HEK293 (cell line): ENCODE measurements at regions not wholly inside any gene's neighbourhood (a gene's known extent, or its start where the extent isn't known, plus 50 kb on each side); places are given as distances from the start of the nearest gene placed in this dataset.

Experiments used
- CTCF ChIA-PET: fragments of 350-600 bp; formaldehyde crosslinking; extraction: SDS; loops from one replicate; lab custom pipeline; 2021; ENCODE audit warnings: antibody characterized with exemption; lab: Yijun Ruan, JAX
- POLR2A ChIA-PET: fragments of 300-600 bp; formaldehyde crosslinking; extraction: SDS; loops from one replicate; lab custom pipeline; 2020; ENCODE audit warnings: antibody characterized with exemption, inconsistent platforms; lab: Yijun Ruan, JAX
- H3K27ac ChIP-seq: fragments of 200-500 bp; sonication (Bioruptor generic); 2 replicates; pipeline ENCODE4 v1.5.1; 2014; ENCODE audit warnings: low read depth, low read length, control low read depth, inconsistent platforms; ENCODE audit errors: extremely low read depth
- H3K36me3 ChIP-seq, 2 experiments: fragments of 200-500 bp in 1 of 2; sonication (Bioruptor generic) in 1 of 2; 1 replicate in 1 of 2; 2 replicates in 1 of 2; pipeline ENCODE4 v1.5.1; 2014 to 2017; ENCODE audit warnings: inconsistent platforms in 2 of 2, low read length in 2 of 2; ENCODE audit not compliant: control insufficient read depth in 2 of 2, insufficient read depth in 1 of 2
- H3K4me1 ChIP-seq: fragments of 200-500 bp; sonication (Bioruptor generic); 2 replicates; pipeline ENCODE4 v1.5.1; 2014; ENCODE audit warnings: mild to moderate bottlenecking, low read length, inconsistent platforms; ENCODE audit not compliant: control insufficient read depth, insufficient read depth
- H3K4me3 ChIP-seq: 2 replicates; pipeline ENCODE4 v1.5.1; 2011; ENCODE audit warnings: low read depth, mild to moderate bottlenecking, control low read depth, low read length, moderate library complexity
- H3K9me3 ChIP-seq: fragments of 200-500 bp; sonication (Bioruptor generic); 2 replicates; pipeline ENCODE4 v1.5.1; 2014; ENCODE audit warnings: low read depth, low read length, inconsistent platforms; ENCODE audit not compliant: control insufficient read depth, insufficient read depth
- GLI2 ChIP-seq: fragments of 450-650 bp; formaldehyde crosslinking; IDR thresholded peaks from 2 replicates; pipeline ENCODE4; 2017; ENCODE audit warnings: missing biosample characterization, missing genetic modification characterization, low read depth, borderline replicate concordance
- SCRT1 ChIP-seq: fragments of 450-650 bp; formaldehyde crosslinking; IDR thresholded peaks from 2 replicates; pipeline ENCODE4 v1.5.1; 2016; ENCODE audit warnings: missing biosample characterization, missing genetic modification characterization, borderline replicate concordance
- SCRT2 ChIP-seq: fragments of 450-650 bp; formaldehyde crosslinking; IDR thresholded peaks from 2 replicates; pipeline ENCODE4 v1.5.1; 2016; ENCODE audit warnings: missing biosample characterization, missing genetic modification characterization
- SP3 ChIP-seq: fragments of 450-650 bp; formaldehyde crosslinking; IDR thresholded peaks from 2 replicates; pipeline ENCODE4 v1.5.1; 2016; ENCODE audit warnings: missing biosample characterization, missing genetic modification characterization
- TRIM28 ChIP-seq: IDR thresholded peaks from 2 replicates; pipeline ENCODE4 v1.6.1; 2011; ENCODE audit warnings: low read length, control low read depth, borderline replicate concordance
- YY1 ChIP-seq: fragments of 450-650 bp; formaldehyde crosslinking; IDR thresholded peaks from 2 replicates; pipeline ENCODE4 v1.5.1; 2018; ENCODE audit warnings: missing biosample characterization, missing genetic modification characterization
- ZBTB20 ChIP-seq: fragments of 450-650 bp; formaldehyde crosslinking; IDR thresholded peaks from 2 replicates; pipeline ENCODE4 v1.5.1; 2016; ENCODE audit warnings: missing biosample characterization, missing genetic modification characterization
- ZNF155 ChIP-seq: fragments of 450-650 bp; formaldehyde crosslinking; IDR thresholded peaks from 2 replicates; pipeline ENCODE4 v1.5.1; 2016; ENCODE audit warnings: missing biosample characterization, missing genetic modification characterization
- ZNF184 ChIP-seq: fragments of 450-650 bp; IDR thresholded peaks from 2 replicates; pipeline ENCODE4 v1.5.1; 2018; ENCODE audit warnings: missing biosample characterization, mild to moderate bottlenecking, missing genetic modification characterization
- ZNF354C ChIP-seq: fragments of 450-650 bp; formaldehyde crosslinking; IDR thresholded peaks from 2 replicates; pipeline ENCODE4 v1.5.1; 2016; ENCODE audit warnings: missing biosample characterization, missing genetic modification characterization, low read depth, borderline replicate concordance
- ZNF544 ChIP-seq: fragments of 450-650 bp; formaldehyde crosslinking; IDR thresholded peaks from 2 replicates; pipeline ENCODE4 v1.5.0; 2017; ENCODE audit warnings: missing biosample characterization, missing genetic modification characterization
- ZNF555 ChIP-seq: fragments of 450-650 bp; formaldehyde crosslinking; conservative IDR thresholded peaks from 2 replicates; pipeline ENCODE4 v1.5.1; 2017; ENCODE audit warnings: missing biosample characterization, mild to moderate bottlenecking, missing genetic modification characterization, inconsistent platforms
- ZNF621 ChIP-seq: fragments of 450-650 bp; formaldehyde crosslinking; IDR thresholded peaks from 2 replicates; pipeline ENCODE4 v1.5.1; 2017; ENCODE audit warnings: missing biosample characterization, missing genetic modification characterization
- ZNF660 ChIP-seq: fragments of 450-650 bp; IDR thresholded peaks from 2 replicates; pipeline ENCODE4 v1.5.1; 2018; ENCODE audit warnings: missing biosample characterization, mild to moderate bottlenecking, missing genetic modification characterization
- ZNF701 ChIP-seq: fragments of 450-650 bp; formaldehyde crosslinking; IDR thresholded peaks from 2 replicates; pipeline ENCODE4 v1.5.1; 2016; ENCODE audit warnings: missing biosample characterization, missing genetic modification characterization
- ZNF76 ChIP-seq: fragments of 450-650 bp; formaldehyde crosslinking; IDR thresholded peaks from 2 replicates; pipeline ENCODE4; 2016; ENCODE audit warnings: low read depth, missing biosample characterization, missing genetic modification characterization, borderline replicate concordance
- ZNF843 ChIP-seq: fragments of 450-650 bp; formaldehyde crosslinking; IDR thresholded peaks from 2 replicates; pipeline ENCODE4 v1.5.1; 2016; ENCODE audit warnings: missing biosample characterization, missing genetic modification characterization
- ZSCAN23 ChIP-seq: fragments of 450-650 bp; formaldehyde crosslinking; IDR thresholded peaks from 2 replicates; pipeline ENCODE4 v1.5.1; 2016; ENCODE audit warnings: missing biosample characterization, missing genetic modification characterization
- TF ChIP-seq, protein P1 (sequence below): fragments of 450-650 bp; formaldehyde crosslinking; IDR thresholded peaks from 2 replicates; pipeline ENCODE4 v1.5.1; 2017; ENCODE audit warnings: missing biosample characterization, missing genetic modification characterization
- TF ChIP-seq, protein P2 (sequence below): fragments of 450-650 bp; formaldehyde crosslinking; IDR thresholded peaks from 2 replicates; pipeline ENCODE4 v1.5.1; 2016; ENCODE audit warnings: missing biosample characterization, missing genetic modification characterization
- TF ChIP-seq, protein P3 (sequence below): fragments of 450-650 bp; formaldehyde crosslinking; IDR thresholded peaks from 2 replicates; pipeline ENCODE4 v1.5.1; 2016; ENCODE audit warnings: missing biosample characterization, missing genetic modification characterization
- TF ChIP-seq, protein P4 (sequence below): fragments of 450-650 bp; formaldehyde crosslinking; IDR thresholded peaks from 2 replicates; pipeline ENCODE4 v1.5.1; 2016; ENCODE audit warnings: missing biosample characterization, missing genetic modification characterization
- TF ChIP-seq, protein P5 (sequence below): fragments of 450-650 bp; formaldehyde crosslinking; IDR thresholded peaks from 2 replicates; pipeline ENCODE4 v1.5.1; 2016; ENCODE audit warnings: missing biosample characterization, missing genetic modification characterization, low read depth

DNA sequence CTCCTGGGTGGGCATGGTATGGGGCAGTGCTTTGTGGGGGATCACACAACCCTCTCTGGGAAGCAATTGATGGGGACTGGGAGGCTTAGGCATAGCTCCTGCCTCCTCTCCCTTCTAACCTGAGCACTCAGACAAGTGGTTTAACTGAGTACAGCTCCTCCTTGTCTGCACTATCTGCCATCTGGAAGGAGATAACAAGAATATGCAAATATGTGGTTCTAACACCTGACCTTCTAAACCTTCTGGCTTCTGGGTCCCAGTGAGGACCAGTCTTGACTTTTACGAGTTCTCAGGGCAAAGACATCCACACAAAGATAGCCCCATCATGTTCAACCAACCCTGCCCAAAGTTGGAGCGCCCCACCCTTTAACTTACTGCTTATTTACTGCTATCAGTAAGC lies 381.0 kb upstream of the TSHZ3 start:
- POLR2A ChIA-PET: no interaction called here
- Histone ChIP-seq H3K4me3 (no peak overlapping the region), H3K27ac (no peak overlapping the region), H3K36me3 (no peaks in the 10 kb centered on the region), H3K9me3 (no peaks in the 10 kb centered on the region; the same call in 1 of the 2 replicates), H3K4me1 (no peaks in the 10 kb centered on the region)
- TF ChIP-seq ZNF660 (tag by site-specific recombination): no peak
- TF ChIP-seq ZNF155 (tag by site-specific recombination): no peak
- no peak for TF ChIP-seq ZNF555 (tag by site-specific recombination)
- TF ChIP-seq ZNF621 (tag by site-specific recombination): no peak
- TF ChIP-seq ZNF184 (tag by site-specific recombination): no peak
- CTCF ChIA-PET: no interaction called here

DNA sequence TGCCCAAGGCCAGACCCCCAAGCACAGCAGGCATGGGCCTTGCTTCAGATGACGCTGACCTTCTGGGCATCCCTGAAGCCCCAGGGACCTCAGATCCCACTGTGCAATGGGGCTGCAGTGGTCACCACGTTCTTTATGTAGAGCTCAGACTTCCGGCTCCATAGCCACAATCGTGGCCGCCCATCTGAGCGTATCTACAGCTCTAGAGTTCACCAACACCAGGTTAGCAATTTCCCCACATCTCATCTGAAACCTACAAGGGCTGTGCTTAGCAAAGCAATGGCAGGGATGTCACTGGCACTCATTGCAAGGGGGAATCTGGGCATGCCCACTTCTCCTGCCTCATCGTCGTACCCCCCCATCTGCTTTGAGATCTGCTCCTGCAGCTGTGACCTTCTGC lies 384.4 kb upstream of the TSHZ3 start:
- CTCF ChIA-PET: interaction anchor here (0.6 kb wide), 1 partner anchor 10 kb away, joined by 3 read pairs; no protein-coding TSS in a partner anchor
- TF ChIP-seq ZNF701 (tag by site-specific recombination): no peak
- TF ChIP-seq ZNF76 (tag by site-specific recombination): no peak
- TF ChIP-seq ZNF843 (tag by site-specific recombination): no peak
- TF ChIP-seq, protein P1, sequence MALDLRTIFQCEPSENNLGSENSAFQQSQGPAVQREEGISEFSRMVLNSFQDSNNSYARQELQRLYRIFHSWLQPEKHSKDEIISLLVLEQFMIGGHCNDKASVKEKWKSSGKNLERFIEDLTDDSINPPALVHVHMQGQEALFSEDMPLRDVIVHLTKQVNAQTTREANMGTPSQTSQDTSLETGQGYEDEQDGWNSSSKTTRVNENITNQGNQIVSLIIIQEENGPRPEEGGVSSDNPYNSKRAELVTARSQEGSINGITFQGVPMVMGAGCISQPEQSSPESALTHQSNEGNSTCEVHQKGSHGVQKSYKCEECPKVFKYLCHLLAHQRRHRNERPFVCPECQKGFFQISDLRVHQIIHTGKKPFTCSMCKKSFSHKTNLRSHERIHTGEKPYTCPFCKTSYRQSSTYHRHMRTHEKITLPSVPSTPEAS: no peak
- TF ChIP-seq TRIM28: no peak
- no peak for TF ChIP-seq SCRT2 (tag by site-specific recombination)
- TF ChIP-seq ZBTB20: no peak
- no peak for TF ChIP-seq SCRT1 (tag by site-specific recombination)
- TF ChIP-seq ZNF354C (tag by site-specific recombination): no peak
- TF ChIP-seq ZSCAN23 (tag by site-specific recombination): no peak
- TF ChIP-seq SP3: no peak
- TF ChIP-seq ZNF544: no peak
- no peak for TF ChIP-seq YY1 (tag by site-specific recombination)
- TF ChIP-seq, protein P2, sequence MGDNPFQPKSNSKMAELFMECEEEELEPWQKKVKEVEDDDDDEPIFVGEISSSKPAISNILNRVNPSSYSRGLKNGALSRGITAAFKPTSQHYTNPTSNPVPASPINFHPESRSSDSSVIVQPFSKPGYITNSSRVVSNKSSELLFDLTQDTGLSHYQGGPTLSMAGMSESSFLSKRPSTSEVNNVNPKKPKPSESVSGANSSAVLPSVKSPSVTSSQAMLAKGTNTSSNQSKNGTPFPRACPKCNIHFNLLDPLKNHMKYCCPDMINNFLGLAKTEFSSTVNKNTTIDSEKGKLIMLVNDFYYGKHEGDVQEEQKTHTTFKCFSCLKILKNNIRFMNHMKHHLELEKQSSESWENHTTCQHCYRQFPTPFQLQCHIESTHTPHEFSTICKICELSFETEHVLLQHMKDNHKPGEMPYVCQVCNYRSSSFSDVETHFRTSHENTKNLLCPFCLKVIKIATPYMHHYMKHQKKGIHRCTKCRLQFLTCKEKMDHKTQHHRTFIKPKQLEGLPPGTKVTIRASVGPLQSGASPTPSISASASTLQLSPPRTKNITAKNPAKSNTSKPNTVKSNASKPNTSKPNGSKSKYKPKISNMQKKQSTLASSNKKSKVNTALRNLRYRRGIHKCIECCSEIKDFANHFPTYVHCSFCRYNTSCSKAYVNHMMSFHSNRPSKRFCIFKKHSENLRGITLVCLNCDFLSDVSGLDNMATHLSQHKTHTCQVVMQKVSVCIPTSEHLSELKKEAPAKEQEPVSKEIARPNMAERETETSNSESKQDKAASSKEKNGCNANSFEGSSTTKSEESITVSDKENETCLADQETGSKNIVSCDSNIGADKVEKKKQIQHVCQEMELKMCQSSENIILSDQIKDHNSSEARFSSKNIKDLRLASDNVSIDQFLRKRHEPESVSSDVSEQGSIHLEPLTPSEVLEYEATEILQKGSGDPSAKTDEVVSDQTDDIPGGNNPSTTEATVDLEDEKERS: no peak
- TF ChIP-seq, protein P3, sequence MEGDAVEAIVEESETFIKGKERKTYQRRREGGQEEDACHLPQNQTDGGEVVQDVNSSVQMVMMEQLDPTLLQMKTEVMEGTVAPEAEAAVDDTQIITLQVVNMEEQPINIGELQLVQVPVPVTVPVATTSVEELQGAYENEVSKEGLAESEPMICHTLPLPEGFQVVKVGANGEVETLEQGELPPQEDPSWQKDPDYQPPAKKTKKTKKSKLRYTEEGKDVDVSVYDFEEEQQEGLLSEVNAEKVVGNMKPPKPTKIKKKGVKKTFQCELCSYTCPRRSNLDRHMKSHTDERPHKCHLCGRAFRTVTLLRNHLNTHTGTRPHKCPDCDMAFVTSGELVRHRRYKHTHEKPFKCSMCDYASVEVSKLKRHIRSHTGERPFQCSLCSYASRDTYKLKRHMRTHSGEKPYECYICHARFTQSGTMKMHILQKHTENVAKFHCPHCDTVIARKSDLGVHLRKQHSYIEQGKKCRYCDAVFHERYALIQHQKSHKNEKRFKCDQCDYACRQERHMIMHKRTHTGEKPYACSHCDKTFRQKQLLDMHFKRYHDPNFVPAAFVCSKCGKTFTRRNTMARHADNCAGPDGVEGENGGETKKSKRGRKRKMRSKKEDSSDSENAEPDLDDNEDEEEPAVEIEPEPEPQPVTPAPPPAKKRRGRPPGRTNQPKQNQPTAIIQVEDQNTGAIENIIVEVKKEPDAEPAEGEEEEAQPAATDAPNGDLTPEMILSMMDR (tag by site-specific recombination): no peak
- no peak for TF ChIP-seq GLI2
- TF ChIP-seq, protein P4, sequence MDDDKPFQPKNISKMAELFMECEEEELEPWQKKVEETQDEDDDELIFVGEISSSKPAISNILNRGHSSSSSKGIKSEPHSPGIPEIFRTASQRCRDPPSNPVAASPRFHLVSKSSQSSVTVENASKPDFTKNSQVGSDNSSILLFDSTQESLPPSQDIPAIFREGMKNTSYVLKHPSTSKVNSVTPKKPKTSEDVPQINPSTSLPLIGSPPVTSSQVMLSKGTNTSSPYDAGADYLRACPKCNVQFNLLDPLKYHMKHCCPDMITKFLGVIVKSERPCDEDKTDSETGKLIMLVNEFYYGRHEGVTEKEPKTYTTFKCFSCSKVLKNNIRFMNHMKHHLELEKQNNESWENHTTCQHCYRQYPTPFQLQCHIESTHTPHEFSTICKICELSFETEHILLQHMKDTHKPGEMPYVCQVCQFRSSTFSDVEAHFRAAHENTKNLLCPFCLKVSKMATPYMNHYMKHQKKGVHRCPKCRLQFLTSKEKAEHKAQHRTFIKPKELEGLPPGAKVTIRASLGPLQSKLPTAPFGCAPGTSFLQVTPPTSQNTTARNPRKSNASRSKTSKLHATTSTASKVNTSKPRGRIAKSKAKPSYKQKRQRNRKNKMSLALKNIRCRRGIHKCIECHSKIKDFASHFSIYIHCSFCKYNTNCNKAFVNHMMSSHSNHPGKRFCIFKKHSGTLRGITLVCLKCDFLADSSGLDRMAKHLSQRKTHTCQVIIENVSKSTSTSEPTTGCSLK (tag by site-specific recombination): no peak
- TF ChIP-seq, protein P5, sequence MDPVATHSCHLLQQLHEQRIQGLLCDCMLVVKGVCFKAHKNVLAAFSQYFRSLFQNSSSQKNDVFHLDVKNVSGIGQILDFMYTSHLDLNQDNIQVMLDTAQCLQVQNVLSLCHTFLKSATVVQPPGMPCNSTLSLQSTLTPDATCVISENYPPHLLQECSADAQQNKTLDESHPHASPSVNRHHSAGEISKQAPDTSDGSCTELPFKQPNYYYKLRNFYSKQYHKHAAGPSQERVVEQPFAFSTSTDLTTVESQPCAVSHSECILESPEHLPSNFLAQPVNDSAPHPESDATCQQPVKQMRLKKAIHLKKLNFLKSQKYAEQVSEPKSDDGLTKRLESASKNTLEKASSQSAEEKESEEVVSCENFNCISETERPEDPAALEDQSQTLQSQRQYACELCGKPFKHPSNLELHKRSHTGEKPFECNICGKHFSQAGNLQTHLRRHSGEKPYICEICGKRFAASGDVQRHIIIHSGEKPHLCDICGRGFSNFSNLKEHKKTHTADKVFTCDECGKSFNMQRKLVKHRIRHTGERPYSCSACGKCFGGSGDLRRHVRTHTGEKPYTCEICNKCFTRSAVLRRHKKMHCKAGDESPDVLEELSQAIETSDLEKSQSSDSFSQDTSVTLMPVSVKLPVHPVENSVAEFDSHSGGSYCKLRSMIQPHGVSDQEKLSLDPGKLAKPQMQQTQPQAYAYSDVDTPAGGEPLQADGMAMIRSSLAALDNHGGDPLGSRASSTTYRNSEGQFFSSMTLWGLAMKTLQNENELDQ (tag by site-specific recombination): no peak
- TF ChIP-seq, all 188 proteins: peak for 0

More for the DNA sequence above, 384.4 kb upstream of the TSHZ3 start:
- H3K9me3 ChIP-seq: no peaks in the 10 kb centered on the region; the same call in 1 of the 2 replicates
- POLR2A ChIA-PET: no interaction called here
- H3K4me3 ChIP-seq: no peak overlapping the region
- H3K27ac ChIP-seq: no peak overlapping the region
- H3K36me3 ChIP-seq: no peaks in the 10 kb centered on the region
- no peaks in the 10 kb centered on the region for H3K4me1 ChIP-seq
